Epithelial cell of prostate (primary cell): ENCODE measurements at regions not wholly inside any gene's neighbourhood (a gene's known extent, or its start where the extent isn't known, plus 50 kb on each side); places are given as distances from the start of the nearest gene placed in this dataset.
"Not testable (repeated sequence)": the region's sequence is repeated elsewhere in the genome, so short reads cannot be mapped to it uniquely, and the experiment has no call there.

ENCODE experiments used
- DNase-seq: peaks from one replicate; pipeline ENCODE4 v3.0.0-alpha.2; 2011; ENCODE audit warnings: low read depth, low spot score
- H3K27ac ChIP-seq: fragments of 450-650 bp; 2 replicates; pipeline ENCODE4 v1.5.1; 2017; ENCODE audit warnings: mild to moderate bottlenecking

DNA sequence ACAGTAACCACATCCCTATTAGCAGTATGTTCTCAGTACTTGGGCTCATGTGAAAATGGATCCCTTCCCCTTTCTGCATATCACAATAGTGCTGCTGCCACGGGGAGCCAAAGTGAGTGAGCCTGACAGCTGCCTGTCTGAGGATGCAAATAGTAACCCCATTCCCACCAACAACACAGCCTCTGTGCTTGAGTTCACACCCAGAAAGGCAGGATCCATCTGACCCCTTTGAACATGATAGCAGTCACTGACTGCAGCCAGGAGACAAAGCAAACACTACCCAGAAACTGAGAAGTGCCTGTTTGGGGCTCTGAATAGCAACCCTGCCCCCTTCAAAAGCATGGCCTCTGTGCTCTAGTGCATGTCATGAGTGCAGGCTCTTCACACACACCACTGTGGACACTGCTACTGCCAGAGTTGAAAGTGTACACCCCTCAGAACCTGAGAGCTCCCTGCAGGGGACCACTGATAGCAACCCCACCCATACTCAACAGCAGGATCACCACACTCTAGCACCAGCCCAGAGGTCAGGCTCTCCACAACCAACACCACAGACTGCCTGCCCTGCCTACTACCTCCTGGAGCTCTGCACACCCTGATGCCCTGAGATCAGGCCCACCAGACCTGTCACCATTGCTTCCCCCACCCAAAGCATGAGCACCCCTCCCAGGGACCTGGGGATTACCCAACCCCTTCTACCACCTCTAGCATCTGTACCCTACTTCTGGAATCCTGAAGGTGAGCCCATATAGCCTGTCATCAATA is 1563.5 kb upstream of the PRR20A start:
- no peak for DNase-seq
- H3K27ac ChIP-seq = no peak overlapping the region

DNA sequence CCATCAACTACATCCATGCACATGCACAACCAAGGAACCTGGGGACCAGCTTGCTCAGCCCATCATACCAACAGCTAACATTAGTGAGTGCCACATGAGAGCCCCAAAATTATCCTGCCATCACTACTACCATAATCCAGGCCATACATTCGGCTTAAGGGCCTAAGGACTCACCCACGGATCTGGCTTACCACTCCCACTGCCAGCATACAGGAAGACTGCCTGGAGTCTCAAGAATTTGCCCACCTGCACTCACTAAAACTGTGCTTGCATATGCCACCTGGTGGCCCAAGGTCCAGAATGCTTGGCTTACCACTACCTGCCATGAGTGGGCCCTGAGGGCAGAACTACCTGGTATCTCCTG is 1562.9 kb upstream of the PRR20A start:
- no peak for DNase-seq
- H3K27ac ChIP-seq = no peak overlapping the region

DNA sequence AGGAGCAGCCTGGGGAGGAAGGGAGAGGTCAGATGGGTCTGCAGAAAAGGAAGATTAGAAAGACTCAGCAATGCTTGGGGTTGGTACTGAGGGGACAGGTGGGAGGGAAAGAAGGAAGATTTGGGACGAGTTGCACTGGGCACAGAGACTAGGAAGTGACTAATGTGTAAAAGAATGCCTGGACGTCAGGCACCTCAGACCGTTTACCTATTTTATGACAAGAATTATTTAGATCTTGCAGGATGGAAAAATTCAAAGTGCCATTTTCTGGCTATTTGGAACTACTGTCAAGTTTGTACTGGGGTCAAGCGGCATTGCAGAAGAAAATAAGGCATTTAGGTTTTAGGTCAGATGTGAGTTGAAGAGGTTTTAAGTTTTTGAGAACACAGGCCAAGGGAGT is 1558.4 kb upstream of the PRR20A start:
- not testable (repeated sequence) for H3K27ac ChIP-seq, DNase-seq

DNA sequence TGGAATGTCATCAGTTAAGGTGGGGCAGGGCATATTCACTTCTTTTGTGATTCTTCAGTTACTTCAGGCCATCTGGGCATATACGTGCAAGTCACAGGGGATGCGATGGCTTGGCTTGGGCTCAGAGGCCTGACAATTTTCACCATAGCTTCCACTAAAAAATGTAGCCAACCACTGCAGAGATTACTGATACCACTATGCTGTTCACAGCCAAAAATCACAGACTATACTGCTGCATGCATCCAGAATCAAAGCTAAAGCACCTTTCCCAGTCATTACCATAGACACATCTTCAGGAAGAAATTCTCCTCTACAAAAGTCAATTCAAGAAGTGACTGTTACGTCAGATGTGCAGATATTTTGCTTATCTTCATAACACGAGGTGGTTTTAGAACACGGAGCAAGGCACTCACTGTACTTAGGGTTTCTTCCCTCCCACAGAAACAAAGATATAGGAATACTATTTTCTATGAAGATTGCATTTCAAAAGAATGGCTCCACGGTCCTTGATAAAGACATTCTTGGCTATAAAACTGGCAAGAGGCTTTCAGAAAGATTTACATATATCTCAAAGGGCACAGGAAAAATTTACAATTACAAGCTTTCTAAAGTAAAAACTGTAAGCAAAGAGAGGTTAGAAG is 1556.6 kb upstream of the PRR20A start:
- DNase-seq = no peak

DNA sequence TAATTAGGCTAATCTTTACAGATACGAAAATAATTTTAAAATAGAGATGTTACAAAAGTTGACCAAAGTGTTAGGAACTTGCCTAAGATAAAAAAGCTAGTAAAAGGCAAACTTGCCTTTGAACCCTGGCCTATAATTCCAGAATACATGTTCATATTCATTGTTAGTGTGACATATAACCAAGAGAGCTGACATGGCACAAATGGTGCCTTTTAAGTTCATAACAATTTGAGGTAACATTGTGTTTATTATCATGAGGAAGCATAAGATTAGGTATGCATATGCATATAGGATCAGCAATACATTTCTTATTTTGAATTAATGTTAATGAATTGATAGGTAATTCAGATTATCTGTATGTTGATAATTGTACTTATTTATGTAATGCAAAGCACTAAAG is 1537.9 kb upstream of the PRR20A start:
- no peak overlapping the region for H3K27ac ChIP-seq
- DNase-seq = no peak

More for the DNA sequence above, 1556.6 kb upstream of the PRR20A start:
- no peak overlapping the region for H3K27ac ChIP-seq

DNA sequence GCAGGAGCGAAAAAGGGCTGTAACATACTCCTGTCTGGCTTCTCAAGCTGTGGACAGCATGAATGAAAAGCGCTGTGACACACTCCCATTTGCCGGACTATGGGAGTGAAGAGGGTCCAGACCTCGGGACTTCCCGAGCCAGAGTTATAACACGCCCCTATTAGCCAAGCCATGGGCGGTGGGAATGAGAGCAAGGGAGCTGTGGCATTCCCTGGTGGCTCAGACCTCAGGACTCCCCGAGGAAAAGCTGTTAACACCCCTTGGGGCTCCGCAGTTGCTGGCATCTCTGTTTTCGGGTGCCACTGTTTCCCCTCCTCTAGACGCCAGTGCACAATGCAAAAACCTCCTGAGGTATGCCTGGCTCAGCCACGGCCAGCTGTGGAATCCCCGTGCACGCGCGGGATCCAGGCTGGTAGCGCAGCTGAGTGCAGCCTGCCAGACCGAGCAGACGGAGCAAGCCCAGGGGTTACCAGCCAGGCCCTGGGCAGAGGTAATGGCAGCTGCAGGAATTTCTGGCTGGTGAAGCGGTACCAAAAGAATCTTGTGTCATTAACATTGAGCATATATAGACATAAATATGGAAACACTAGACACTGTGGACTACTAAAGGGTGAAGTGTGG is 1534.6 kb upstream of the PRR20A start:
- no peak for DNase-seq
- no peak overlapping the region for H3K27ac ChIP-seq

DNA sequence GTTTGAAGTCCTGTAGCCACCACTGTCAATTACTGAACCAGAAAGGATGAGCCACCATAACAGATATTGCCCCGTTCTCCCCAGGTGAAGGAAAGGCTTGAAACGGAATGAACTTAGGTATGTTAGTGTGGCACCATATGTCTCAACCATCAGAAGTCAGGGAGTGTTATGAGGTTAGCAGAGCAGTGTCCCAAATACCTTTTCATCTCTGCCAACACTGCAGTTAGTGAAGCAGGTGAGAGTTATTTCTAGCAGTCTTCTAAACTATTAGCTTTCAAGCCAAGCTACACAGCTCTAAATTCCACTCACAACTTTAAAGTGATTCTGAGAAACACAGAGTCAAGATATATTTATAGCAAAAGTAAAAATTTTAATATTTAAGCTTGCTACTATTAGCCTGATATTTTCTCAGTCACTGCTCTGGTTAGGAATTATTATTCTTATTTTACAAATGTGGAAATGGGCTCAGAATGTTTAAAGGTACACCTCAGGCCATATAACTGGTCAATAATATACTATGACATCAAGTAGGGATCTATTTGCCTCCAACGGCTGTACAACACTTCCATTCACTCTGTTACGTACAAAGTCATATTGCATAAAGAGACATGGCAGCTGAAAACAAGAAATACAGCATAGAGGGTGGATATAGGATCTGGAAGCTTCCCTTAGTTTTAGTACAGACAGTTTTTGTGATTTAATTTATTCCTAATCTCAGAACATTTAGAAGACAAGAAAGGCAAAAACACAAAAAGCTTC is 1527.1 kb upstream of the PRR20A start:
- DNase-seq = no peak
- H3K27ac ChIP-seq = no peak overlapping the region

DNA sequence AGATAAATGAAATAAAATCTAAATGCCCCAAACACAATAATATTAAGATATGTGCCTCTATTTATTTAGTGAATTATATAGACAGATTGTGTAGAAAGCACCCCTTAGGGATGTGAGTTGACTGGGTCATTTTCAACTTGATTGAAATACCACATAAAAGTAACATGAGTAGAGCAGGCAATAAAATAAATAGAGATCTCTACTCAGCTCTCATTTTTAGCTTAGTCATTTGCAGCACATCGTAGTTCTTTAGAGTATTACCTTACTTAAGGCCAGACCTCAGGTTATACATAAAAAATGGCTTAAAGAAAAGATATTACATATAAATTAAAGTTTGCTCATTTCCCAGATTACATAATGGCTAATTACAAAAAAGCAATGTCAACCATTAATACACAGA is 1525.6 kb upstream of the PRR20A start:
- no peak overlapping the region for H3K27ac ChIP-seq
- no peak for DNase-seq

DNA sequence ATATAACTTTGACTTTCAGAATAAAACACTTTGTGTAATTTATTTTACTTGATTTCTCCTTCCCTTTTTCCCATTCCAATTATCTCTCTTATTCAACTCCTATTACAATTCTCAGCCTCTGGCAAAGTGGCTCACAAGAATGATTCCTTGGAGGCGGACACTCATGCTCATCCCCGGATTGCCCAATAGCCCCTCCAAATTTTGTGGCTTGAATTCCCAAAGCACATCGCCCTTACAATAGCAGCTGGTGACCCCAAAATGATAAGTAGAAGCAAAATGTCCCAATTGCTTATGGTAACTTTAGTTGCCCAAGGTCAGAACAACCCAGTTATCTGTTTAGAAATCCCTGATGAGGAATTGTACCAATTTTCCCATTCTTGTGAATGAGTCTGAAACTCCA is 1523.5 kb upstream of the PRR20A start:
- no peak overlapping the region for H3K27ac ChIP-seq
- no peak for DNase-seq

DNA sequence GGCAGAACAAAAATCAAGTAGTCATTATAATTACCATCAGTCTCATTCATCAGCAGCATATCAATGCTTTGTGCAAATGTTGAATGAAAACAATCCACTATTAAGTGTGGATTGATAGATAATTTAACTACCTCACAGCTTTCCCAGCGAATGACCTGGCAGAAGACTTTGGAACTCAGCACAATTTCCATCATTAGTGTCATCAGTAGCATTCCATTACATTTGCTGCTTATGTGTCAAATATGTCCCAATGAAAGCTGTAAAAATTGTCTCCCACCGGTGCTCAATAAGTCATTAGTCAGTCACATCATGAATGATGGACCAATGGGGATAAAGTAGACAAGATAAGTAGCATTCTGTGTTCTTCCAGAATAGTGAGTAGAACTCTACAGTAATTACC is 1513.5 kb upstream of the PRR20A start:
- H3K27ac ChIP-seq = no peak overlapping the region

DNA sequence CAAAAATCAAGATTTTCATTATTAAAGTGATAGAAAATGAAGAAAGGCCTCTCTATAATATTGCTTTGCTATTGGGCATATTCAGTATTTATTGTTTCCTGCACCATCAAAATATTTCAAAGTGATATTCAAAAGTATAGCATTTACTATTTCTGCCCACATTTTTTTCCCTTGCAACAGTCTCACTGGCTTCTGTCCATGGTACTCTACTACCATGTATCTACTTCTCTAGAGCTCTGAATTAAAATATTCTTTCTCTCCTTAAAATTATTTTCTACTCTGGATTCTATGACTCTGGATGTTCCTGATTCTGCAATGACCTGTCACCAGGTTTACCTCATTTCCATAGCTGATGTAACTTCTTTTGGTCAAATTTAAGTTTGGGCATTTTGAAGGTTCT is 1508.3 kb upstream of the PRR20A start:
- DNase-seq = no peak
- H3K27ac ChIP-seq = no peak overlapping the region

More for the DNA sequence above, 1513.5 kb upstream of the PRR20A start:
- DNase-seq = no peak

DNA sequence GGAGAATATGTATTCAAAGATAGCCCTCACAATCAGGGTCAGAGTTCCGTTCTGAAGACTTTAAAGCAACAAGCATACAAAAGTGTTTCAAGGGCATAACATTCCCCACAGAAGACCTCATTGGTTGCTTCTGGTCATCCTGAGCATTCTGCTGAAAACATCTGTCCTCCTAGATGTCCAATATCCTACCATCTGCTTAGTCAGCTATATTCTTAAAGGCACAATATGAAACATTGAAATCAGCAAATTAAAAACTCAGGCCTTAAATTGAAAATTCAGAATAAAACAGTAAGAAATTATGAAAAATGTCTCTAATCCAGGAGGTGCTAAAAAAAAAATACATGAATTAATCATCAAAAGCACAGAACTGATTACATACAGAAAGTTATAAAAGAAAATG is 1491.2 kb upstream of the PRR20A start:
- DNase-seq = no peak
- no peak overlapping the region for H3K27ac ChIP-seq

DNA sequence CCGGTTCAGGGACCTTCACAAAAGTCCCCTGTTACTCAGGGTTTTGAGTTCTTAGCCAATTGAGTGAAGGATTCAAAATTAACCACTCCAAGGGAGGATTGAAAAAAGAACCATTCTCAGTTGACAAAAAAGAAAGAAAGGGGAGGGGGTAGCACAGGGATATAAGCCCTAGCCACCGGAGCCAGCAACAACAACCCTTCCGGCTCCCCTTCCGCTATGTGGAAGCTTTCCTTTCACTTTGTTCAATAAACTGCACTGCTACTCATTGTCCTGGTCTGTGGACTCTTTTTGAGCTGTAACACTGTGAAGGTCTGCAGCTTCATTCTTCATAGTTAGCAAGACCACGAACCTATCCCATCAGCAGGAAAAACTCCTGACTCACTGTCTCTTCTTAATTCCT is 1488.1 kb upstream of the PRR20A start:
- no peak for DNase-seq
- no peak overlapping the region for H3K27ac ChIP-seq

DNA sequence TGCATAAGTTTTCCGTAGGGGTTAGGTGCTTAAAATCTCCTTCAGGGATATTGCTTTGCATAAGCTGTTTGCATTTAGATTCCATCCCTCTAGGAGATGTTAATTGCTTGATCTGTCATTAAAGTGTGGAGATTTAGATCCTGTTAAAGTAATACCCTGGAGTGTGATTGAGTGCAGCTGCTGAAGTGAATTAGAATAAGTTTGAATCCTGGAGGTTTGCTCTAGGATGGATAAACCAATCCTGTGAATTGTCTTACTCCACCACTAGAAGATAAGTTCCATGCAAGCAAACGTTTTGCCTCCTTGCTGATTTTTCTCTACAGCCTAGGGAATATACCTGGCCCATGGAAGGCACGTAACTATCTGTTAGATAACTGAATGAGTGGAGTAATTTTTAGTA is 1487.2 kb upstream of the PRR20A start:
- DNase-seq = no peak
- H3K27ac ChIP-seq = no peak overlapping the region

DNA sequence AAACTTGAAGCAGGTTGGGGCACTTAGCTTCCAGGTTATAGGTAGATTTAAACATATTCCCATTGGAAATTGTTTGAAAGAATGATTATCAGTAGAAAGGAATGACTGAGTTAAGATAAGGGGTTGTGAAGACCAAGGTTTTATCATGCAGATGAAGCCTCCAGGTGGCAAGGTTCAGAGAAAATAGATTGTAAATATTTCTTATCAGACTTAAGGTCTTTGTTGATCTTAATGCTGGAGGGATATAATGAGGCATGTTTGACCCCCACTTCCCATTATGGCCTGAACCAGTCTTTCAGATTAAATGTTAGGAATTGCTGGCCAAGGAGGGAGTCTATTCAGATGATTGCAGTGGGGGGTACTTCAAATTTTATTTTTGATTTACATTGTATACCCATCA is 1486.5 kb upstream of the PRR20A start:
- DNase-seq = no peak
- no peak overlapping the region for H3K27ac ChIP-seq

DNA sequence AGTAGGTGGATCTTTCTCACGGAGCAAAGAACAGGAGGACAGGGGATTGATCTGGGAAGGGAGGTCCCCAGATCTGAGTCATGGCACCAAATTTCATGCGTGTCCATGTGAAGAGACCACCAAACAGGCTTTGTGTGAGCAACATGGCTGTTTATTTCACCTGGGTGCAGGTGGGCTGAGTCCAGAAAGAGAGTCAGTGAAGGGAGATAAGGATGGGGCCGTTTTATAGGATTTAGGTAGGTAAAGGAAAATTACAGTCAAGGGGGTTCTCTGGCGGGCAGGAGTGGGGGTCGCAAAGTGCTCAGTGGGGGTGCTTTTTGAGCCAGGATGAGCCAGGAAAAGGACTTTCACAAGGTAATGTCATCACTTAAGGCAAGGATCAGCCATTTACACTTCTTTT is 1480.5 kb upstream of the PRR20A start:
- not testable (repeated sequence) for DNase-seq, H3K27ac ChIP-seq

DNA sequence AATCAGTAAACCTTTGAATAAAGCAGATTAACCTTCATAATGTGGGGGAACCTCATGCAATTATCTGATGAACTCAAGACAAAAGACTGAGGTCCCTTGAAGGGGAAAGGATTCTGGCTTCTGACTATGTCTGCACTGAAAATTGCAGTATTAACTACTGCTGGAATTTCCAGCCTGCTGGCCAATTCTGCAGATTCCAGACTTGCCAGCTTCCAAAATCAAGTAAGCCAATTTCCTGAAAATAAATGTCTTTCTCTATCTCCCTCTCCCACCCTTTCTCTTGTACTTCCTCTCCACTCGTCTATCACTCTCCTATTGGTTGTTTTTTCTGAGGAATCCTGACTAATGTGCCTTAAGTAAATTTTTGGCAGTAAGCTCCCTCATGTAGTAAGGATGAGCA is 1479.9 kb upstream of the PRR20A start:
- H3K27ac ChIP-seq = no peak overlapping the region
- DNase-seq = no peak

DNA sequence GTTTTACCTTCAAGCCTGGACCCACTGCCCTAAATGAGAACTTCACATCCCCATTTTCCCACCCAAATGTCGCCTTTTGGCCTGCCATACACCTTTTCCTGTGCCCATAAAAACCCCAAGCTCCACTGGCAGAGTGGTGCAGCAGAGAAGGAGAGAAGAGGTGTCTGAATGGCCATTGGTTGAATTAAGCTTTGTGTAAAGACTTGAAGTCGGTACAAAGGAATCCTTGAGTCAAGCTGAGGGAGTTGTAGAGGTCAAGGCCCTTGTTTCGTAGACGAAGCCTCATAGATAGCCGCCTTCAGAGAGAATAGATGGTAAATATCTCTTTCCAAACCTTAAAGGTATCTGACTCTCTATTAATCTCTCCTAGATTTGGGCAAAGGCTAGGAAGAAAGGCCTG is 1479.2 kb upstream of the PRR20A start:
- no peak overlapping the region for H3K27ac ChIP-seq
- no peak for DNase-seq

DNA sequence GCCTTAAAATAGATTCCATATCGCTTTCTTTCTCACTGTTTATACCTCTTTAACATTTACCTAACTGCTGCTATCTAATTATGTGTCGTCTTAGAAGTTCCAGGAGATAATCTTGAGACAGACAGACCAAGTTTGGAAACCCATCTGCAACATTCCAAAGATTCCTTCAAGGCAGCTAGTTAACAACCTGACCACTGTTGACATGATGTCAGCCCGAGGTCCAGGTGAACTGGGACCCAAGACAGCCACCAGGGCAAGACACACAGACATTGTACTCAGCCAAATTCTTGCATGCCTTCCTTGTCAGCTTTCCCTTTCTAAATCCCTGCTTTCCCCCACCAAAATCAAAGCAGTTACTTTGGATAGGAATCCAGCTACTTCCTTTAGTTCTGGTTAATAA is 1476.5 kb upstream of the PRR20A start:
- no peak for DNase-seq
- no peak overlapping the region for H3K27ac ChIP-seq

DNA sequence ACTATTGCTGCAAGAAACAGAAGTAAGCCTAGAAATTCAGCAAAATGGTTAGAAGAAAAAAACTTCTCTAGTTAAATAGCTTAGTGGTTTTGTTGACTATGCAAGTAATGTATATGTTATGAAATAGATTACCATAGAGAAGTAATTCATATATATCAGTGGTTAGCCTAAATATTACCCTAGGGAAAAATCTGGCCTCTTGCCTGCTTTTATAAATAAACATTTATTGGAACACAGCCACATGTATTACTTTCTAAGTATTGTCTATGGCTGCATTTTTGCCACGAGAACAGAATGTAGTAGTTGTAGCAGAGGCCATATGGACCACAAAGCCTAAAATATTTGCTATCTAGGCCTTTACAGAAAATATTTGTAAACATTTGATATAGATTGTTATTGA is 1471.7 kb upstream of the PRR20A start:
- no peak for DNase-seq
- no peak overlapping the region for H3K27ac ChIP-seq

DNA sequence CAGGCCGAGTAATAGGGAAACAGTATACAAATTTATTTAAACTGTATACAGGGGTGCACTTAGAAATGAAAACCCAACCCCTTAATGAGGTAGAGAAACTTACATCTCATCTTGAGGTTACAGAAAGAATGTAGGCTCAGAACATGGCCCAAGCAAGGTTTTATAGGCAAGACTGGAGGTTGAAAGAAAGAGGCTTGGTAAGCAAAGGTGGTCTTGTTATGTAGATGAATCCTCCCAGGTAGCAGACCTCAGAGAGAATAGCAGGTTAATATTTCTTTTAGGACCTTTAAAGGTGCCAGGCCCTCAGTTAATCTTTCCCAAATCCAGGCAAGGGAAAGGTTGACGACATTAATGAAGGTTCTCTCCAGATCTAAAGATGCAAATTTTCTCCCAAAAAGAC is 1466.8 kb upstream of the PRR20A start:
- no peak overlapping the region for H3K27ac ChIP-seq
- DNase-seq = no peak
